Right forelimb (tissue), 1 donor: ENCODE measurements at regions not wholly inside any gene's neighbourhood (a gene's known extent, or its start where the extent isn't known, plus 50 kb on each side); places are given as distances from the start of the nearest gene placed in this dataset.

Source experiments
- DNase-seq: peaks from one replicate; pipeline ENCODE4 v3.0.0-alpha.2; 2018

GRCh38 chr2:220181165-220181564, 553.7 kb downstream of the SLC4A3 start:
- DNase-seq, result no peak

DNA sequence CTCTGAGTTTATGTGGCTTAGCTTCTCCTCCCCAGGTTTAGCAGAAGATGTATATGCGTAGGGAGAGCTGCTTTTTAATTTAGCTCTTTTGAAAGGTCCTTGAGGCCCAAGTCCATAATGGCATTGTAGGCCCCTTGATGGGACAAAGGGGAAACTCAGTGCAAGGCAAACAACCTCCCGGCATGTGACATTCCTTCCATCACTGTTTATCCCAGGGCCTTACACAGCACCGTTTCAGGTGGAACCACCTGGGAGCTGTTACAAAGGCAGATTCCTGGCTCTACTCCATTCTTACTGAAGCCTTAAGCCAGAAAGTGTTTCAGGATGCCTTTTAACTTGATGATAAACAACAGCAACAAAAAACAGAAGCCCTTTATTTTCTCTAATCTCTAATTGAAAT, 555.4 kb downstream of the SLC4A3 start:
- DNase-seq, result no peak

DNA sequence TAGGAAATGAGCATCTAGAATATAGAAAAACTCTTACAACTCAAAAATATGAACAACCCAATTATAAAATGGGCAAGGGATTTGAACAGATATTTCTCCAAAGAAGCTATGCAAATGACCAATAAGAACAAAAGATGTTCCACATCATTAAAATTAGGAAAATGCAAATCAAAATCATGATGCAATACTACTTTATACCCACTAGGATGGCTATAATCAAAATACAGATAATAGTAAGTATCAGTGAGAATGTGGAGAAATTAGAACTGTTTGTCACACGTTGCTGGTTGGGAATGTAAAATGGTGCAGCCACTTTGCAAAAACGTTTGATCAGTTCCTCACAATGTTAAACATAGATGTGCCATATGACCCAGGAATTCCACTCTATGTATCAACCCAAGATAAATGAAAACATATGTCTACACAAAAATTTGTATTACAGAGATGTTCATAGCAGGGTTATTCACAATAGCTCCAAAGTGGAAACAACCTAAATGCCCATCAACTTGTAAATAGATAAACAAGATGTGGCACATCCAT, 558.4 kb downstream of the SLC4A3 start:
- no peak for DNase-seq

DNA sequence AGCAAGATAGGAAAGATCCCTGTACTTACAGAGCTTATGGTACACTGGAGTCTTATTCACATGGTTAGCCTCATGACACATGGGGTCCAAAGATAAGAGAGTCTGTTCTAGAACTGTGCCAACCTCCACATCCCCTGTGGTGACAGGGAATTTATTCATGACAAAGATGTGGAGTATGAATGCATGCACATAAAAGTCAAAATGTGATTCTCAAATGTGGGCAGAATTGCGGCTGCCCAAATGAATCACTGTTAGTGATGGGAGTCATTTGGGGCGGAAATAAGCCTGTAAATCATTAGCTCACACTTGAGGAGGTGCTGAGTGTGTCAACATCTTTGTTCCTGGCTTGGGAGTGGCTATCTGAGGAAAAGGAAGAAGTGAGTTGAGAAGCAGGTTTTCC, 560.6 kb downstream of the SLC4A3 start:
- DNase-seq, result no peak

GRCh38 chr2:220191031-220191430, 563.6 kb downstream of the SLC4A3 start:
- DNase-seq, result no peak

- DNase-seq, result no peak
Measured at GRCh38 chr2:220191737-220192136, 564.3 kb downstream of the SLC4A3 start.

- no peak for DNase-seq
Measured at GRCh38 chr2:220192994-220193753, 565.7 kb downstream of the SLC4A3 start.

DNA sequence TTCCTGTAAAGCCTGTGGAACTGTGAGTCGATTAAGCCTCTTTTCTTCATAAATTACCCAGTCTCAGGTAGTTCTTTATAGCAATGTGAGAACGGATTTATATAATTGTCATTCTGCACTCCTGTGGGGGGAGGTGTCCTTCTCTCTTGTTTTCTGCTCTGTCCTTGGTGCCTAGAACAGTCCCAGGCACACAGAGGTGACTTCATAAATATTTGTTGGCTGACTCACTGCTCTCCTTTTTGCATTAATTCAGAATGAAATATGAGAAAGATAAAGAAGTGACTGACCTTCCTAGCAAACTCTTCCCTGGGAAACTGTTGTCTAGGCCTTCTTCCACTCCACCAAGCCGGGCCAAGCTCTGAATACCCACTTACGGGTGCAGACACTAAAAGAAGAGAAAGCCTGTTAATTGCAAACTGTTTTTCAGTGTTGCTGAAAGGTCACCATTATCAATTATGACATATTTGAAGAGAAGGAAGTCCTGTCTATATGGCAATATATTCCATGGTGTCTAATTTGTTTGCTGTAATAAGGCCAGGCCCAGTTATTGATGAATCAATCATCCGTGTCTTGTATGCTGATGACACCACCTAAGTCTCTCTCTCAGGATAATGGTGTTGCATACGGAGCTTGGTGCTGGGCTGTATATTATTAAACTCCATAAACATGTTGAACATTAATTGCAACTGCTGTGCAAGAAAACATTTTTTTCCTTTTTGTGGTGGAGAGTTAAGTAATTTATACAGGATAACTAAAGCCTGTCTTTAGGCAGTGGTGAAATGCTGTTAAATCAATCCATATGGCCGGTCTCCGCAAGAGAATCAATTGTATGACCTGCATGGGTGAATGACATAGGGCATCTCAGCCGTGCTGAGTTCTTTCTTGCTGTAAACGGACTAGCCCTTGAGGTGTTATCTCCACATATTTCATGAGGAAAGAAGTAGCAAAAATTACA, 567.5 kb downstream of the SLC4A3 start:
- no peak for DNase-seq

DNA sequence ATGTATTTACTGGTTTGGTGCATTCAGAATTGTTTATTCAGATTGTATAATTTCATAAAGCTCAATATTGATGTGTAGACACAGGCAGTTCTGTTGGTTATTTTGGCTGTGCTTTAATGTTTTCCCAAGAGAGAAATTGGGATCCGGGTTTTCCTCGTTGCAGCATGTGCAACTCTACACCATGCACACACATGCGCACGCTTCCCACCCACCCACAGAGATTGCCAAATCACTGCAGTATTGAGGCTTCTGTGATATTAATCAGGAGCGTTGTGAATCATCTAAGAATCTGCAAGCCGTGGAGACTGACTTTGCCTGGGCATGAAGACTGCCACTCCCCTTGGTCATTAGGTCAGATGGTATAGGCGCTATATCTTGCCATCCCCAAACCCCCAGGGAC, 571.5 kb downstream of the SLC4A3 start:
- no peak for DNase-seq

- no peak for DNase-seq
Measured at GRCh38 chr2:220202066-220202465, 574.6 kb downstream of the SLC4A3 start.

DNA sequence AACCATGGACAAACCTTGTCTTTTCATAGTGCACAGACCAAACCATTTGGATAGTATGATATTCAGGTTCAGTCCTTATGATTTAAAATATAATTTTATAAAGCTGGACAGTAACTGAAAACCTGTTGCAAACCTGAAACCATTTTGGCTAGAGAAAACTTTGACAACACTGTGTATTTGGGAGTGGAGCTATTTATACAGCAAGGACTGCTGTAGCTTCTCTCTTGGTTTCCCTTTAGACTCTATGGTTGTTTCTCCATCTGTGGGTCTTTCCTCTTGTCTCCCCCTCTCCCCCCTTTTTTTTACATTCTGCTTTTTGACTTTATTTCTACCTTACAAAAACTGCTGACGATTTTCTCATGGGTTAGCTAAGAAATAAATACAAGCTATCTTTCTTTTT, 581.7 kb downstream of the SLC4A3 start:
- DNase-seq, result no peak

GRCh38 chr2:220209751-220210150, 582.3 kb downstream of the SLC4A3 start:
- no peak for DNase-seq

DNA sequence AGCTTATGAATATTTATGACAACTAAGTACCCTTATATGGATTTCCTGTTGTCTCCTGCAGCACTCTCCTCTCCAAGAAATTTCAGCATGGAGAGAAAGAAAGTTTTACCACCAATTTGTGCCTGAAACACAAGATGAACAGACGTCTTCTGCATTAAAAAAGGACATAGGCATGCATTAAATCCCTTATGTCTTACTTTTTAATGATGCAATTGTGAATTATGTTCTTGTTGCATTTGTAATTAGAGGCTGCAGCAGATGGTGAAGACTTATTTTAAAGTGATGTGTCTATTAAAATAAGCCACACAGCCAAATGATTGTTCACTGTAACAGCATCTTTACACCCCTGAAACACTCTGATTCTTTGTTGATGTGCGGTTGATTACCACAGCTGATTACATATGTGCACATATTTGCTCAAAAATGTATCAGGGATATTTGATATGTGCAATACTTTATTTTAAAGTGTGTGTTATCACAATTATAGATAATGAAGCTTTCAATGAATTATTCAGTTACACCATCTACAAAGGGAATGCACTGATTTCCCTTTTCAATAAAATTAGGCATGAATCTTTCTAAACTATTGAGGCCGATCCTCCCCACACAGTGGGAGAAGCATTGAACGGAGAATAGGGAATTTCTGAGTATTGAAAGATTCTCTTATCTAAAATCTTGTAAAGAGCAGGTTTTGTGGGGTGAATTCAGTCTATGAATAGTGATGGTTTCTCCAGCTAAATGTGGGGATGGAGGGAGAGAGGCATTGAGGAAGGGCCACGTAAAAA, 585.1 kb downstream of the SLC4A3 start:
- no peak for DNase-seq

GRCh38 chr2:220215785-220216184, 588.4 kb downstream of the SLC4A3 start:
- no peak for DNase-seq

DNA sequence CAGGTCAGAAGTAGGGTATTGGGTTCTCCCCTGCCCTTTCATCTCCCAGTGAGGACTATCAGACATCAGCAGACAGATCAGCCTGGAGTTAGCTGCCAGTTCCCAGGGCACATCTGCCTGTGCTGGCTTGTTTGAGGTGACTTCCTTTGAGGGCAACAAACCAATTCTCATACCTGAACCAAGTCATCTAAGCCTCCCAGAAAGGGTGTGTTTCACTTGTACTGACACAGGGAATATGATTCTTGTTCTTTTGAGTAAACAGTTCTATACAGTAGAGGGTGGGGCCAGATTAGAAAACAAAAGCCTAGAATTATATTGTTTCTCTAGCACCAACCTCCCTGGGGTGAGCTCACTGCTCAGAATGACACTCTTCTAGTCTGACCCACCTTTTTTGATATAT, 591.9 kb downstream of the SLC4A3 start:
- DNase-seq, result no peak

DNA sequence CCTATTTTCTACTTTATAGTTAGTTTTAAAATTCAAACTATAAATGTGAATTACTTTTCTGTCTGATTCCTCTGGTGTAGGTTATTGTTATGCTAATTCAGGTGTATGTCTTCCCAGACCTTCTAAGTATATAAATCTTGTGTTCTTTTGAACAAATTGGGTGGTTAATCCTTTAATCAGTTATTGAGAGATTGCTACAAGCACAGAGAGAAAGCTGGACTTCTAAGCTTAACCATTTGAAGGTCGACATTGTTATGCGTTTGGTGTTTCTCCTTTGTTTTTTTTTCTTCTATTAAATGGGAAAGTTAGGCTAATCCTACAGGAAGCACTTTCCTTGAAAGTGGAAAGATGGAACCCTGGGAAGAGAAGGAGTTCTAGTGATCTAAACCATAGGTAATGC, 592.6 kb downstream of the SLC4A3 start:
- DNase-seq, result no peak

DNA sequence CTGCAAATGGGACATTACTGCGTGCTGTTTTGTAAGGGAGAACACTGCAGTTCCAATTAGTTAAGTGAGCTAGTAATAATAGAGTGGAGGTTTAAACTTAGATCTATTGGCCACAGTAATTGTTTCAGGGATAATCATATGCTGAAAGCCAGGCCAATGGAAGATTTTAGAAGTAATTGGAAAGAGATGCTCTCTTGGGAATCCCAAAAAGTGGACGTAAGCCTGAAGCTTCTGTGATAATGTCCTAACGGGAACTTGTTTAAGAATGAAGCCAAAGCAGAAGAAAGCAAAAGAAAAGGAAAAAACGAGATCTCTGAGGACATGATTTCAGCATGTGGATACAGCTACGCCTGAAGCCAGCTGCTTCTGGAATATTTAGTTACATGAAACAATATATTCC, 594.6 kb downstream of the SLC4A3 start:
- DNase-seq, result no peak

DNA sequence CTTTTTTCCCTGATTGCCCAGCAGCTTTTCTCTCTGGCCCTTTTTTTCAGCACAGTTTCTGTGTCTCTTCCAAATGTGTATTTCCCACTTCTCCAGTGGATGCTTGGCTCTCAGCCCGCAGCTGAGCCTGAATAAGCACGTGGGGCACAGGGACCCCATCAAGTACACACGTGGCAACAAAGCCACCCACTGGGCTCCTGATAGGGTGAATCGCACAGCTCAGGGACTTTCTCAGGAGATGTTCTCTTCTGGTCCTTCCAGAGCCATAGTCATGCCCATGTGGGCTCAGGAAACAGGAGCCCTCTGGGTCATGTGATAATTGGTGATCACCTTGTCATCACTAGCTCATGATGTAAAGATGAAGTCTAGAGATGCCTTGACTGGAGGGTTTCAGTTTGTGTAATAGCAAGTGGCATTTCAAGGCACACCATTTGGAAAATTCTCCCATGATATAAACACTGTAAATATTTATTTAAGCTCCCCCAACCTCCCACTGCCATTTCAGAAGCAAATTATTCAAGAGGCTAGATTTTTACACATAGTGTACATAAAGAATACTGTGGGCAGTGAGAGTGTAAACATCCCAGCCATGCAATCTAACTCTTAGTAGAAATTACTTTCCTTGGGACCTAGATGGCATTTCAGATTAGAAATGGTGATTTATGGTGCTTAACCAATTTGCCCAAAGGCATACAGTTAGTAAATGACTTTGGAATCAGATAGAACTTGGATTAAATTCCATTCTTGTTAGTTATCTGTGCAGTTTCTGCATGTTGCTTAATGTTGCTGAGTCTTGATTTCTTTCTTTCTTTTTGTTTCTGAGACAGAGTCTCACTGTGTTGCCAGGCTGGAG, 597.5 kb downstream of the SLC4A3 start:
- no peak for DNase-seq

- no peak for DNase-seq
Measured at GRCh38 chr2:220226076-220226475, 598.6 kb downstream of the SLC4A3 start.

GRCh38 chr2:220226546-220226945, 599.1 kb downstream of the SLC4A3 start:
- no peak for DNase-seq

DNA sequence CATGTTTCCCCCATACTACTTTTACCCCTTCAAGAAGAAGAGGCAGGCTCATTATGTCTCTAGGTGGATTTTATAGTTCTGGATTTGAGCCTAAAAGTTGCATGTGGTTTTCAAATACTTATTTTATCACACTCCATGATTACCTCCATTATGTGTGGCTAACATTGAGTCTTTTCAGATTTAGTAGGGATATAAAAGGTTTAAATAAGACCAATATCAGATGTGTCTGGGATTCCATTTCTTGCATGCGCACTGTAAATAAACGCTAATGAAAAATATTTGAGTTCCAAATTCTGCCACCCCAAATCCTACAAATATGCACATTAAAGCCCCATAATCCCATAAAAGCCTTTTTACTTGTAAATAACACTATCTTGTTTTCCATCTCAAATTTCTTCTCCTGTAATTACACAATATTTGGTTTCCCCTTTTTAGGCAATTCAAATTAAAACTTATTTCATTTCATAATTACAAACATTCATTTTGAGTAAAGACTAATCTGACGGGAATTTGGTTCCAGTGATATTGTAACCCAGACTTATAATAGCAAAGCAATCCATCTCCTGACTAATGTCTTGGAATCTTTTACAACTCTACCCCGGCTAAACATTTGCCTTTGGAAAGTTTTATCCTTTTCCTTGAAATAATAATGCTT, 600.0 kb downstream of the SLC4A3 start:
- DNase-seq, result no peak
